NOMO-1 (cell line): ENCODE measurements at regions not wholly inside any gene's neighbourhood (a gene's known extent, or its start where the extent isn't known, plus 50 kb on each side); places are given as distances from the start of the nearest gene placed in this dataset.

Experiments
- DNase-seq, 2 experiments: peaks; one replicate each; lab custom pipeline; 2025; ENCODE audit not compliant: unreplicated experiment in 2 of 2; lab: John Stamatoyannopoulos, UW

DNA sequence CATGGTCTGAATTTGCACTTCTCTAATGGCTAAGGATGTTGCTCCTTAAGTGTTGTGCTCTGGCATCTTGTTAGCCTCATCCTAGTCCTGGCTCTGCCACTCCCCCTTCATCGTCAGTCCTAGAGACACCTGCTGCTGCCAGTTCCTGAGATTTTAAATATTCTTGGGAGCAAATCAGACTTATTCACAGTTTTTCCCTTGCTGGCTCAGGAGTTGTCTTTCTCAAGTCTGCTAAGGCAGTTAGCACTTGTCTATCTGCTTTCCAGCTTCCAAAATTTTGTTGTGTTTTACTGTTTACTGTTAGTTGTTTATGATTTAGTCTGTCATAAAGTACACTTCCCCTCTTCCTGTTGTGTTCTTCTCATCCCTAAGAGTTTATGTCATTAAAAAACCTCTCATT lies 201.0 kb downstream of the KIF26A start:
- DNase-seq: no peak

DNA sequence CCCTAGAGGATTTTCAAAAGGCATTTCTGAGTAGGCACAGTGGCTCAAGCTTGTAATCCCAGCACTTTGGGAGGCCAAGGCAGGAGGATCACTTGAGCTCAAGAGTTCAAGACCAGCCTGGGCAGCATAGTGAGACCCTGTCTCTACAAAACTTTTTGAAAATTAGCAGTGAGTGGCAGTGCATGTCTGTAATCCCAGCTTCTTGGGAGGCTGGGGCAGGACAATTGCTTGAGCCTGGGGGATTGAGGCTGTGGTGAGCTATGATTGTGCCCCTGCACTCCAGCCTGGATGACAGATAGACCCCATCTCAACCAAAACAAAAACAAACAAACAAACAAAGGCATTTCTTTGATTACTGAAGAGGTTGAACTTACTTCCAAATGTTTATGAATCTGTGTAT lies 201.4 kb downstream of the KIF26A start:
- no peak for DNase-seq

GRCh38 chr14:104341532-104342434 lies 203.4 kb downstream of the KIF26A start:
- DNase-seq: no peak

- no peak for DNase-seq
Measured at GRCh38 chr14:104342435-104343293, 204.3 kb downstream of the KIF26A start.

DNA sequence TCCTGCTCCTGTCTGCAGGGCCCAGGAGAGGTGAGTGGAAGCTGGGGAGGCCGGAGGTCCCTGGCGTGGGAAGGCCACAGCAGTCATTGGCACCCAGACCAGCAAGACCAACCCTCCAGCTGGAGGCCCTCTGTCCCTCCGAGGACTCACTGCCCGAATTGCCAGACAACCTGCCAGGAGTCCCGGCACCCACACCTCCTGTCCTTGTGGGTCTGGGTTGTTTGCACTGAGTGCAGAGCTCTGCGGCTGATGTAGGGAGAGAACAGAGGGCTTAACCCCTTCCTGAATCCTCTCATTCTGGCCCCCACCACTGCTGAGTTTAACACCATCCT lies 204.9 kb downstream of the KIF26A start:
- no peak for DNase-seq

GRCh38 chr14:104343690-104344640 lies 205.6 kb downstream of the KIF26A start:
- no peak for DNase-seq

DNA sequence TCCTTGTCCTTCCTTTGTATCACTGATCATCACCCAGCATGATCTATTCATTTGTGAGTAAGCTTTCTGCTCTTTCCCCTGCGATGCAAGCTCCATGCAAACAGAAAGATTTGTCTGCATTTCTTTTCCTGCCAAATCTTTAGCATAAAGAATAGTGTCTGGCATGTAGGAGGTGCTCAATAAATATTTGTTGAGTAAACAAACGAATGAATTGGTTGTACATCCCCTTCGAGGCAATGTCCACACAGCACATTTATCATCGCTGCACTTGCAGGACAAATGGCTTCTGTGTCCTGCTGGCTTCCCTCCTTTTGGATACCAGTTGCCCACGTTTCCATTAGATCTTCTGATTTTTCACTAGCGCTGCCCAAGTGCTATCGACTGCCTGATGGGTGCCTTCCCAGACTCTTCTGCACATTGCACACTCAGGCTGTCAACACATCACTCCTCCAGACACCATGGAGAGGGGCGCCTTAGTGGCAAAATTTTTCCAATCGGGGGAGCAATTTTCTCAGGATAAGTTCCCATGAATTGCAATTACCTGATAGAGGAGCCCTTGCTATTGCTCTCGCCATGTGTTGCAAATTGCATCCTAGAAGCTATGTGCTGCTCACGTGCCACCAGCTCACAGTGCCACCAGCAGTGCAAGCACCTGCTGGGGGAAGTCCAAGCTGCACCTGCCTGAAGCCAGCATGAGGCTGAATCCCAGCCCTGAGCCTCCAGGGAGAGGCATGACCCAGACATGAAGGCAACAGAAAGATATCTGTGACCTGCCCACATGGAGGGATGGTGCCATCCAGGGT lies 206.6 kb downstream of the KIF26A start:
- no peak for DNase-seq

DNA sequence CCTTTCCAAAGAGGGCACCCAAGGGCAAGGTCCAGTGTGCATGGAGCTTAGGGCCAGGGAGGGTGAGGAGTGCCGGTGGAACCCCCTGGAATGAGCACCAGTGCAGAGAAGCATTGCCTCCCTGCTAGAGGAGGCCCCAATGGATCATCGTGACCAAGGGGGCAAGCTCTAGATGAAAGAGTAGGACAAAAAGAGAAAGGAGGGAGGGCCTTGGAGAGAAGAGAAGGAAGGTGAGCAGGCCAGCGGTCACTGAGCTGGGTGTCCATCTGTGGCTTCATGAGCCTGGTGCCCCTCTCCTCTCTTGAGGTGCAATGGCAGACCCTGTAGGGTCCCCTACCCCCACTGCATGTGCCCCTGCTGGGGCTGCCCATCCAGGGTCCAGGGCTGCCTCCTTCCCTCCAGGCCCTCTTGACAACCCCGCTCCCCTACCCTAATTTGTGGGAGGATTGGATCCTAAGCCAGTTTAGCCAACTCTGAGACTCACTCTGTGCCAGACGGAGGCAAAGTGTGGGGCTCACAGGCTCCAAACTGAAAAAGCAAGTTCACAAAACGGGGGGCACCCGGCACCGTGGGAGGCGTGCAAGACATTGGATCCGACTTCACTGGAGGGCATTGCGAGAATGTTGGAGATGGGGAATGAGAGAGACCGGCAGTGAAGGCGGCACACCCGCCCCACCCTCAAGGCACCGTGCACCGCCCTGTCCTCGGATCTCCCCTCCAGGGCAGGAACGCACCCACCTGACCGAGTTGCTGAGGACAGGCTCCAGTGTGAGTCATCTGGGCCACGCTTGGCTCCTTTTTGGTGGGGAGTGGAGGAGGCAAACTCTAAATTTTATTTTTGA lies 207.5 kb downstream of the KIF26A start:
- no peak for DNase-seq

- DNase-seq: no peak
Measured at GRCh38 chr14:104346608-104347007, 208.2 kb downstream of the KIF26A start.

DNA sequence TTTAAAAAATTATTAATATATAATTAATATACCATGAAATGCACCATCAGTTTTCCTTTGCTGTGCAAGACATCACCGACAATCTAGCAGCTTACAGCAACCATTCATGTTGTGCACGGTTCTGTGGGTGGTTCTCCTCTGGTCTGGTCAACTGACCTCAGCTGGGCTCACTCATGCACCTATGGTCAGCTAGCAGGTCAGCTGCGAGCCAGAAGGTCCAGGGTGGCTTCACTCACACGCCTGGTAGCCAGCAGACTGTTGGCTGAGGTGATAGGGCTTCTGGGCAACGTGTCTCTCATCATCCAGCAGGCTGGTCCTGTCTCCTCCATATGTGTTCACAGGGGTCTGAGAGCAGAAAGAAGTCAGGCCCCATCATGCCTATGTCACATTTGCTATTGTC lies 210.4 kb downstream of the KIF26A start:
- DNase-seq: no peak

DNA sequence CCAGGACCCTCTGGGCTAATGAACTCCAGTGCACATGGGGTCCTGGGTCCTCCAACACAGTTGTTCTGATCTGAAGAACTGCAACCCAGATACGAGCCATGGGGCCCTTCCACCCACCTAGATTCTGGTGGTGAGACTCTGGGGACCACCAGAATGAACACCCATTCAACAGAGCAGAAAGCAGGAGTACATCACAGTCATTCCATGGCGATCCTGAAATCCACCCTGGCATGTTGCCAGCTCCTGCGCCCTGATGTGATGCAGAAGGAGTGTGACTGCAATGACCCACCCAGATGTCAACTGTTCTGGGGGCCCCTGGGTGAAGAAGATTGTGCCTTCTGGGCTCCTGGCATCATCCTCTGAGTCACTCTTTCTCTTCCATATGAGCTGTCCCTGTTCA lies 211.6 kb downstream of the KIF26A start:
- no peak for DNase-seq

GRCh38 chr14:104350463-104351185 lies 212.2 kb downstream of the KIF26A start:
- no peak for DNase-seq

DNA sequence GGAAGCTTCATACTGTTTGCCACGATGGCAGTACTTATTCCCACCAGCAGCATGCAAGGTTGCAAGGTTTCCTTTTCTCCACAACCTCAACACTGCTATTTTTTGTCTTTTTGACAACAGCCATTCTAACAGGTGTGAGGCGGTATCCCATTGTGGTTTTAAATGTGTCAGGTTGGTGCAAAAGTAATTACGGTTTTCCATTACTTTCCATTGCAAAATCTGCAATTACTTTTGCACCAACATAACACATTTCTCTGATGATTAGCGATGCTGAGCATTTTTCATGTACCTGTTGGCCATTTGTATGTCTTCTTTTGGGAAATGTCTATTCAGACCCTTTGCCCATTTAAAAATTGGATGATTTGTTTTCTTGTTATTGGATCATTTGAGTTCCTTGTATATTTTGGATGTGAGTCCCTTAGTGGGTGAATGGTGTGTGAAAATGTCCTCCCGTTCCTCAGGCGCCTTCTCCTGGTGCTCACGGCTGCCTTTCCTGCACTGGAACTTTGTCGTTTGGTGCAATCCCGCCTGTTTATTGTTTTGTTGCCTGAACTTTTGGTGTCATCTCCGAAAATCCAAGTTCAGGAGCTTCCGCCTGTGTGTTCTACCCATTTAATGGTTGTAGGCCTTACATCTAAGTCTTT lies 213.6 kb downstream of the KIF26A start:
- DNase-seq: no peak

GRCh38 chr14:104352493-104353220 lies 214.3 kb downstream of the KIF26A start:
- DNase-seq: no peak

DNA sequence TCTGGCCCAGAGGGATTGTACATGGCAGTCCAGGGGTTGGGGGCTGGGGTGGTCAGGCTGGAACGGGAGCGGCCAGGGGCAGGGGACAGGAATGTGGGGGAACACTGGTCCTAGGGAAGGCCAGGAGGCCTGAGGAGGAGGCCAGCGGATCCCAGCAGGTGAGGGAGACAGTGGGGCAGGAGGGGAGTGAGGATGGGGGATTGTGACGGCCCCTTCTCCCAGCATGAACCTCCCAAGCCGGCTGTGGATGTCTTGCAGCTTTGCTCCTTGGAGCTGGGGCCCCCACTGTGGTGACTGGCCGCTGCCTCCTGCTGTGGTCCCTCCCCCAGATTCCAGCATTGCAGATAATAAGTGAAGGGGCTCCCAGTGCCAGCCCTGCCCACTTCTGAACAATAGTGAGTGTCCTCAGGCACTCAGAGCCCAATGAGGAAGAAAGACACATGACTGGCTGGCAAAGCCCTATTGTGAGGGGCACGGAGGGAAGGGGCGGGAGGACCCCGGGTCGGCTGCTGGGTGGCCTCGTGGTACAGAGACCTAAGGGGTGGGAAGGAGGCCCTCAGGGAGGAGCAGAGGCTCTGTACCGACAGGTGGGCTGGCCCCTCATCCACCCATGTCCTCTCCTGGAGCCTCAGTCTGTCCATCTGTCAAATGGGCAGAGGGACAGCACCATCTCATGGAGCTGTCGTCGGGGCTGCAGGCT lies 215.0 kb downstream of the KIF26A start:
- DNase-seq: no peak

DNA sequence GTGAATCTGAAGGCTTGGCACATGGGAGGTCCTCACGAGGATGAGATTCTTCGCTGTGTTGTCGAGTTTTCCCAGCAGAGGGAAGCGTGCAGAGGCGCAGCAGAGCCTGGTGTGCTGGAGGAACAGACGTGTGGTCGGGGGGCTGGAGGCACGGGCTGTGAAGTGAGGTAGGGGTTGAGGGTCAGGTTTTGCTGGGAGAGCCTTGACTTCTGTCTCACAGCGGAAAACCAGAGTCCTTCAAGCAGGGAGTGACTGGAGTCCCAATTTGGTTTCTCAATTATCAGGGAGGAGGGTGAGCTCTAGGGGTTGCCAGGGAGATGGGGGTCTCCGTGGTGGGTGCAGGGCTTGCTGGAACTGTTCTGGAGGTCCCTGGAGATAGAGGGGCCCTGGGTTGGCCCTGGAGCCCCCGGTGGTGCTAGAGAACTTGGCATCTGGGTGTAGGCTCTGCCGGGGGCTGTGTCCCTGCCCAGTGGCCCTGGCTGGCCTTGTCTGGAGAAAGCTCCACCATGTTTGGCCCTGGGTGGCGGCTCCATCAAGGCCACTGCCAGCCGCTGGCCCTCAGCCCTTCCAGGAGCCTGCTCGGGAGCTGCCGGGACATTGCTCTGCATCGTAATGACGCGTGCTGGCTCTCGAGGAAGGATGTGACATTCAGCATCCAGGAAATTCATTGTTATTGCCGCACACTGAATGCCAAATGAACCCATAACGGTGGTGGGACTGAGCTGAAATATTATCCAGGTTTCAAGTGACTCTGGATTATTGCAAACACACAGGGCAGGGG lies 215.7 kb downstream of the KIF26A start:
- DNase-seq: no peak
